LNCaP clone FGC (cell line): ENCODE measurements at regions not wholly inside any gene's neighbourhood (a gene's known extent, or its start where the extent isn't known, plus 50 kb on each side); places are given as distances from the start of the nearest gene placed in this dataset.

ENCODE experiments used
- DNase-seq: peaks from one replicate; pipeline ENCODE4 v3.0.0-alpha.2; 2011; ENCODE audit warnings: low read depth
- H3K4me3 ChIP-seq: 2 replicates; pipeline ENCODE4 v1.5.1; 2011; ENCODE audit warnings: mild to moderate bottlenecking, low read depth, low read length, control low read depth
- TF ChIP-seq, protein P1 (sequence below): IDR thresholded peaks from 2 replicates; pipeline ENCODE4 v1.5.1; 2012; ENCODE audit warnings: mild to moderate bottlenecking; ENCODE audit not compliant: control insufficient read depth, insufficient read depth; ENCODE audit errors: extremely low read depth

DNA sequence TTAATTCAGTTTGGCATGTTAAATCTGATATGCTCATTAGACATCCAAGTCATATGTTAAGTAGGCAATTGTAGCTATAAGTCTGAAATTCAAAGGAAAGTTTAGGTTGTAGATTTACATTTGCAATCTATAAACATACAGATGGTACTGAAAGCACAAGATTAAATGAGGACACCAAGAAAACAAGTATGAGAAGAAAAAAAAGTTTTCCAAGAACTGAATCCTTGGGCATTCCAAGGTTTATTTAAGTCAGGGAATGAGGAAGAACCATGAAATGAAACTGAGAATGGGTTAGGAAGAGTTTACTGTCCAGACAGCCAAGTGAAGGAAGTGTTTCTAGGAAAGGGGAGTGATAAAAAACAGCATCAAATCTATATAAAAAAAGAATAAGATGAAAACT is 756.1 kb upstream of the DPPA4 start:
- TF ChIP-seq, protein P1, sequence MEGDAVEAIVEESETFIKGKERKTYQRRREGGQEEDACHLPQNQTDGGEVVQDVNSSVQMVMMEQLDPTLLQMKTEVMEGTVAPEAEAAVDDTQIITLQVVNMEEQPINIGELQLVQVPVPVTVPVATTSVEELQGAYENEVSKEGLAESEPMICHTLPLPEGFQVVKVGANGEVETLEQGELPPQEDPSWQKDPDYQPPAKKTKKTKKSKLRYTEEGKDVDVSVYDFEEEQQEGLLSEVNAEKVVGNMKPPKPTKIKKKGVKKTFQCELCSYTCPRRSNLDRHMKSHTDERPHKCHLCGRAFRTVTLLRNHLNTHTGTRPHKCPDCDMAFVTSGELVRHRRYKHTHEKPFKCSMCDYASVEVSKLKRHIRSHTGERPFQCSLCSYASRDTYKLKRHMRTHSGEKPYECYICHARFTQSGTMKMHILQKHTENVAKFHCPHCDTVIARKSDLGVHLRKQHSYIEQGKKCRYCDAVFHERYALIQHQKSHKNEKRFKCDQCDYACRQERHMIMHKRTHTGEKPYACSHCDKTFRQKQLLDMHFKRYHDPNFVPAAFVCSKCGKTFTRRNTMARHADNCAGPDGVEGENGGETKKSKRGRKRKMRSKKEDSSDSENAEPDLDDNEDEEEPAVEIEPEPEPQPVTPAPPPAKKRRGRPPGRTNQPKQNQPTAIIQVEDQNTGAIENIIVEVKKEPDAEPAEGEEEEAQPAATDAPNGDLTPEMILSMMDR = no peak
- H3K4me3 ChIP-seq = no peak overlapping the region
- no peak for DNase-seq

DNA sequence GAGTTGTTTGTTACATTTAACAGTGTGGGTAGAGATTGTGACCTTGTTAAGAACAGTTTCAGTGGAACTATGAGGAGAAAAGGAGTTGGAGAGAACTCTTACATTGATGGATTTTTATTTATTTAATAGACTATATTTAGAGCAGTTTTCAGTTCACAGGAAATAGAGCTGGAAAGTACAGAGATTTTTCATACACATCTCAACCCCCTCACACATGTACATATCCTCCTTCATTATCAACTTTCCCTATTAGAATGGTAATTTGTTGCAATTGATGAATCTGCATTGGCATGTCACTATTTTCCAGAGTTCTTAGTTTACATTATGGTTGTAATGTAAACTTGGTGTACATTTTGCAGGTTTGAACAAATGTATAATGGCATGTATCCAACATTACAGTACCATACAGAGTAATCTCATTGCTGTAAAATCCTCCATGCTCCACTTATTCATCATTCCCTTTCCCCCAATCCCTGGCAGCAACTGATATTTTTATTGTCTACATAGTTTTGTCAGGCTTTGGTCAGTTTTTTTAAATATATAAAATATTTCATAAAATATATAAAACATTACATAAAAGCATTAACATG is 756.6 kb upstream of the DPPA4 start:
- TF ChIP-seq, protein P1 = no peak
- DNase-seq = no peak
- no peak overlapping the region for H3K4me3 ChIP-seq

DNA sequence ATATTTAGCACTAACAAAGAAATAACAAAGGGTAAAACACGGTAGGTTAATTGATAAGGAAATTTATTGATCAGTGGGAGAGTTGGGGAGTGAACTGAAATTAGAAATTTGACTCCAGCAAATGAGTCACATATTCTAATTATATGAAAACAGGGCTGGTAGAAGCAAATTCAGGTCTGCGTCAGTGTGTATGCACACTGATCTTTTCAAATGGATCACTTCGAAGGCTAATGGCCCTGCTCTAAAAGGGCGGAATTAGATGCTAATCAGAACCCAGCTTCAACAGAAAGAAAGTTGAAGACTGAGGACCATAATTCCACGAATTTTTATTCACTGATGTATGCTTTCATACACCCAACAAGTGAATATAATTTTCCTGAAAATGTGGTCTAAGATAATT is 762.4 kb upstream of the DPPA4 start:
- no peak for DNase-seq
- H3K4me3 ChIP-seq = no peak overlapping the region
- TF ChIP-seq, protein P1 = no peak

- TF ChIP-seq, protein P1 = no peak
- DNase-seq = no peak
These were observed 764.0 kb upstream of the DPPA4 start for GRCh38 chr3:110101361-110101760.

DNA sequence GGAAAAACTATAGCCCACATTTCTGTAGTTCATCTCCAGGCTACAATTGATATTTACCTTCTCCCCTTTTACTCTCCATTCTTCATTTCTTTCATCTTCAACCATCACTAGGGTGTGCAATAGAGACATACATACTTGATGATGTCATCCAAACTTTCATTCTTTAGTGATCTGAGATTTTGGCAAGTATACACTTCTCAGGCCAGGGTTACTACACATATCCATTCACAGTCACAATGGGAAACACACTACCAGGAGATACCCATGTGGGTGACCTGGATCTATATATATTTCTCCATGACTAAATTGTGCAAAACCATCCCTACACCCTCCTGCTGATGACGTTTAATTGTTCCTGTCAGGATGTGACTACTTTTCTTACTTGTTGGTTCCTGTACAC is 769.5 kb upstream of the DPPA4 start:
- TF ChIP-seq, protein P1 = no peak
- no peak overlapping the region for H3K4me3 ChIP-seq
- no peak for DNase-seq

More at GRCh38 chr3:110101361-110101760, 764.0 kb upstream of the DPPA4 start:
- no peak overlapping the region for H3K4me3 ChIP-seq

DNA sequence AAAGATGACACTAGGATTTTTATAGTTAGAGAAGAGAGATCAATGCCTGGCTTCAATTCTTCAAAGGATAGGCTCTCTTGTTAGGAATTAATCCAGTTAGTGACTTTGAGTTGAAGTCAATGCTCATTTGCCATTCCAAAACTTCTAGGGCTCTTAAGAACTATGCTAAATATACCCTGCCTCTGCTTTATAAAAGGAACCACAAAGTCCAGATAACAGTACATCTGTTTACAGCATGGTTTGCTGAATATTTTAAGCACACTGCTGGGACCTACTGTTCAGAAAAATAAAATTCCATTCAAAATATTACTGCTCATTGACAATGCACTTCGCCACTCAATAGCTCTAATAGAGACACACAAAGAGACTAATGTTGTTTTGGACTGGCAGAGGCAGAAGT is 786.6 kb upstream of the DPPA4 start:
- H3K4me3 ChIP-seq = no peak overlapping the region
- no peak for DNase-seq
- TF ChIP-seq, protein P1 = no peak

DNA sequence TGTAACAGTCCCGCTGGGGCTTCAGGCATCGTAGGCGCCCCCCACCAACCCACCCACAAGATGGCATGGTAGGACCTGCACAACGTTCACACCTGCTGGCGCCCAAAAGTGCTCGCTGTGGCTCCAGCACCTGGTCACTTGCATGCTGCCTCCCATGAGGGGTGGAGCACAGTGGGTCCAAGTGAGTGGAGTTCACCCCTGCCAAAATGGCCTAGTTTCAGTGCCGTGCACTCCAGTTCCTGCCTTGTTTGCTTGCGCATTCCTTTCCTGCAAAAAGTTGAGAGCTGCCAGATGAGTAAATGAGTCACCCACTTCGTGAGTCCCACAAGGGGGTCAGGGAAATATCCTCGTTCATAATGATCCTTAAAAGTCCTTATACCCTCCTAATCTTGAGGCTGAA is 788.7 kb upstream of the DPPA4 start:
- TF ChIP-seq, protein P1 = no peak
- no peak for DNase-seq
- H3K4me3 ChIP-seq = no peak overlapping the region
